SK-N-SH (cell line): ENCODE measurements at regions not wholly inside any gene's neighbourhood (a gene's known extent, or its start where the extent isn't known, plus 50 kb on each side); places are given as distances from the start of the nearest gene placed in this dataset.

Source experiments
- FOXJ3 ChIP-seq: sonication (generic); formaldehyde crosslinking; IDR thresholded peaks from 2 replicates; pipeline ENCODE4 v1.5.1; 2020; ENCODE audit warnings: mild to moderate bottlenecking, missing genetic modification reagents
- GATA2 ChIP-seq: sonication (generic); formaldehyde crosslinking; IDR thresholded peaks from 2 replicates; pipeline ENCODE4 v1.5.0; 2020; ENCODE audit warnings: mild to moderate bottlenecking, missing genetic modification reagents
- RCOR1 ChIP-seq: fragments of 150-350 bp; IDR thresholded peaks from 2 replicates; pipeline ENCODE4 v1.6.1; 2017; ENCODE audit warnings: antibody characterized with exemption, low read length
- TAF1 ChIP-seq: IDR thresholded peaks from 2 replicates; pipeline ENCODE4 v1.6.1; 2012; ENCODE audit warnings: low read depth, mild to moderate bottlenecking, low read length, moderate library complexity, borderline replicate concordance
- TCF12 ChIP-seq: IDR thresholded peaks from 2 replicates; pipeline ENCODE4 v1.4.0; 2012
- YY1 ChIP-seq: IDR thresholded peaks from 2 replicates; pipeline ENCODE4 v1.4.0; 2012; ENCODE audit warnings: low read depth, mild to moderate bottlenecking
- TF ChIP-seq, protein P1 (sequence below): fragments of 200-600 bp; sonication (generic); IDR thresholded peaks from 2 replicates; pipeline ENCODE4 v1.6.1; 2017; ENCODE audit warnings: antibody characterized with exemption, mild to moderate bottlenecking, moderate library complexity
- TF ChIP-seq, protein P2 (sequence below): IDR thresholded peaks from 2 replicates; pipeline ENCODE4 v1.4.0; 2012; ENCODE audit warnings: low read depth, borderline replicate concordance

DNA sequence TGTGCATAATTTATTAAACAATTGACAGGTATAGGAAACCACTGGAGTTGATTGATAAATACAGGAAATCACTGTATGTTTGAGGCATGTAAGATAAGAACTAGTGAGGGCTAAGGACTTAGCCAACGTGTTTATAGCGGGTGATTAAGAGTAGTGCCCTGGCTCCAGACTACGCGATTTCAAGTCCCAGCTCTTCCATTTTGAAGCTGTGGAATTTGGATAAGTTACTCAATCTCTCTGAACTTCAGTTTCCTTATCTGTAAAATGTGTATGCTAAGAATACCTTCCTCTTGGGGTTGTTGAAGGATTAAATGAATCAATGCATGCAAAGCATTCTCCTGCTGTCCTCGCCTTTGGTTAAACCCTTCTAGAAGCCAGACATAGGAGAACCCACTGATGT is 143.3 kb upstream of the GJB5 start:
- TF ChIP-seq TCF12 (no peak), TAF1 (no peak), GATA2 (CRISPR knock-in tag) (no peak), YY1 (no peak), RCOR1 (no peak), FOXJ3 (CRISPR knock-in tag) (no peak)
- TF ChIP-seq, protein P1, sequence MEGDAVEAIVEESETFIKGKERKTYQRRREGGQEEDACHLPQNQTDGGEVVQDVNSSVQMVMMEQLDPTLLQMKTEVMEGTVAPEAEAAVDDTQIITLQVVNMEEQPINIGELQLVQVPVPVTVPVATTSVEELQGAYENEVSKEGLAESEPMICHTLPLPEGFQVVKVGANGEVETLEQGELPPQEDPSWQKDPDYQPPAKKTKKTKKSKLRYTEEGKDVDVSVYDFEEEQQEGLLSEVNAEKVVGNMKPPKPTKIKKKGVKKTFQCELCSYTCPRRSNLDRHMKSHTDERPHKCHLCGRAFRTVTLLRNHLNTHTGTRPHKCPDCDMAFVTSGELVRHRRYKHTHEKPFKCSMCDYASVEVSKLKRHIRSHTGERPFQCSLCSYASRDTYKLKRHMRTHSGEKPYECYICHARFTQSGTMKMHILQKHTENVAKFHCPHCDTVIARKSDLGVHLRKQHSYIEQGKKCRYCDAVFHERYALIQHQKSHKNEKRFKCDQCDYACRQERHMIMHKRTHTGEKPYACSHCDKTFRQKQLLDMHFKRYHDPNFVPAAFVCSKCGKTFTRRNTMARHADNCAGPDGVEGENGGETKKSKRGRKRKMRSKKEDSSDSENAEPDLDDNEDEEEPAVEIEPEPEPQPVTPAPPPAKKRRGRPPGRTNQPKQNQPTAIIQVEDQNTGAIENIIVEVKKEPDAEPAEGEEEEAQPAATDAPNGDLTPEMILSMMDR = no peak
- TF ChIP-seq, protein P2, sequence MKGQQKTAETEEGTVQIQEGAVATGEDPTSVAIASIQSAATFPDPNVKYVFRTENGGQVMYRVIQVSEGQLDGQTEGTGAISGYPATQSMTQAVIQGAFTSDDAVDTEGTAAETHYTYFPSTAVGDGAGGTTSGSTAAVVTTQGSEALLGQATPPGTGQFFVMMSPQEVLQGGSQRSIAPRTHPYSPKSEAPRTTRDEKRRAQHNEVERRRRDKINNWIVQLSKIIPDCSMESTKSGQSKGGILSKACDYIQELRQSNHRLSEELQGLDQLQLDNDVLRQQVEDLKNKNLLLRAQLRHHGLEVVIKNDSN = no peak
